HEK293T (cell line): ENCODE measurements at regions not wholly inside any gene's neighbourhood (a gene's known extent, or its start where the extent isn't known, plus 50 kb on each side); places are given as distances from the start of the nearest gene placed in this dataset.

Source experiments
- ARNT ChIP-seq: fragments of 450-650 bp; IDR thresholded peaks from 2 replicates; pipeline ENCODE4 v1.6.1; 2017; ENCODE audit warnings: mild to moderate bottlenecking
- BHLHE40 ChIP-seq: fragments of 450-650 bp; IDR thresholded peaks from 2 replicates; pipeline ENCODE4 v1.6.1; 2016; ENCODE audit warnings: mild to moderate bottlenecking, moderate library complexity, borderline replicate concordance
- CTBP1 ChIP-seq: fragments of 450-650 bp; IDR thresholded peaks from 2 replicates; pipeline ENCODE4 v1.6.1; 2016; ENCODE audit warnings: borderline replicate concordance
- FOXA1 ChIP-seq: fragments of 450-650 bp; IDR thresholded peaks from 2 replicates; pipeline ENCODE4 v1.6.1; 2016; ENCODE audit warnings: mild to moderate bottlenecking
- FOXM1 ChIP-seq: fragments of 450-650 bp; IDR thresholded peaks from 2 replicates; pipeline ENCODE4 v1.6.1; 2017; ENCODE audit warnings: mild to moderate bottlenecking, borderline replicate concordance
- HDGF ChIP-seq: fragments of 450-650 bp; IDR thresholded peaks from 2 replicates; pipeline ENCODE4 v1.6.1; 2017; ENCODE audit warnings: antibody characterized with exemption, borderline replicate concordance
- LEF1 ChIP-seq: fragments of 450-650 bp; IDR thresholded peaks from 2 replicates; pipeline ENCODE4 v1.6.1; 2017; ENCODE audit warnings: mild to moderate bottlenecking, borderline replicate concordance
- NFRKB ChIP-seq: fragments of 450-650 bp; IDR thresholded peaks from 2 replicates; pipeline ENCODE4 v1.6.1; 2016; ENCODE audit warnings: mild to moderate bottlenecking, moderate library complexity
- TARDBP ChIP-seq: fragments of 450-650 bp; IDR thresholded peaks from 2 replicates; pipeline ENCODE4 v1.6.1; 2016

GRCh38 chr5:34562791-34563190 lies 93.3 kb upstream of the RAI14 start:
- TF ChIP-seq NFRKB (no peak), BHLHE40 (no peak), TARDBP (no peak), HDGF (no peak), ARNT (no peak), CTBP1 (no peak), FOXA1 (no peak), FOXM1 (no peak), LEF1 (no peak)
